Suprapubic skin (tissue), 4 donors: ENCODE measurements at regions not wholly inside any gene's neighbourhood (a gene's known extent, or its start where the extent isn't known, plus 50 kb on each side); places are given as distances from the start of the nearest gene placed in this dataset.

Experiments
- DNase-seq, 2 donors: peaks; one replicate each; pipeline ENCODE4 v3.0.0-alpha.2; 2019; ENCODE audit warnings: low spot score in 2 of 2
- H3K27ac ChIP-seq: fragments of 200-600 bp; sonication (generic); one replicate; pipeline ENCODE4 v1.5.1; 2019
- H3K27me3 ChIP-seq: fragments of 200-600 bp; sonication (generic); one replicate; pipeline ENCODE4 v1.5.1; 2019
- H3K36me3 ChIP-seq: fragments of 200-600 bp; sonication (generic); one replicate; pipeline ENCODE4 v1.5.1; 2019
- H3K4me1 ChIP-seq: fragments of 200-600 bp; sonication (generic); one replicate; pipeline ENCODE4 v1.5.1; 2019
- H3K4me3 ChIP-seq: fragments of 200-600 bp; sonication (generic); one replicate; pipeline ENCODE4 v1.5.1; 2019; ENCODE audit warnings: mild to moderate bottlenecking
- H3K9me3 ChIP-seq: fragments of 200-600 bp; sonication (generic); one replicate; pipeline ENCODE4 v1.5.1; 2019
- EP300 ChIP-seq: sonication (generic); formaldehyde crosslinking; IDR thresholded peaks from one replicate; pipeline ENCODE4 v1.6.1; 2017; ENCODE audit warnings: antibody characterized with exemption
- POLR2A ChIP-seq, 2 donors: fragments of 450-650 bp; IDR thresholded peaks; one replicate each; pipeline ENCODE4 v1.6.1; 2017; ENCODE audit warnings: antibody characterized with exemption in 2 of 2, mild to moderate bottlenecking in 2 of 2, moderate library complexity in 2 of 2
- POLR2AphosphoS5 ChIP-seq, 3 donors: sonication (generic); formaldehyde crosslinking; IDR thresholded peaks; one replicate each; pipeline ENCODE4 v1.6.1; 2017; ENCODE audit warnings: antibody characterized with exemption in 3 of 3
- WGBS: methylation state at CpG from one replicate; pipeline ENCODE4 v1.1.5; 2018; 5-methylcytosine and 5-hydroxymethylcytosine counted together
- TF ChIP-seq, protein P1 (sequence below), 2 donors: fragments of 200-600 bp in 1 of 2; fragments of 450-650 bp in 1 of 2; sonication (generic) in 1 of 2; IDR thresholded peaks; one replicate each; pipeline ENCODE4 v1.5.1; 2016 to 2019; ENCODE audit warnings: antibody characterized with exemption in 2 of 2, mild to moderate bottlenecking in 1 of 2, moderate library complexity in 1 of 2

DNA sequence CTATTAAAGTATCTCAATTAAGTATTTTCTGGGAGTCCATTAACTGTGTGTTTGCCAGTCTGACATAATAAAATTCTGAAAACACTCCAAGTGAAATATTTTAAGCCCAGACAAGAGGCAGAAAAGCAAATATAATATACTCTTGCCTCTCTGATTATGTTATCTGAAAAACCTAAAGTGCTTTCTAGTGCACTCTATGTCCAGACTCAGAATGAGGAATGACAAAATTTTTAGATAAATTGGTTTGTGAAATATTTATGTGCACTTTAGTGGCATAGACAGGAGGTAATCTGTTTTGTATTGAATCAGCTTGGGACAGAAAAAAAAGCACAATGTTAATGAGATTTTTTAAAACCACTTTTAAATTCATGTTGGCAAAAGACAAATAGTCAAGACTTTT is 508.2 kb upstream of the SUCLG2 start:
- Histone ChIP-seq H3K36me3 (no peaks in the 10 kb centered on the region), H3K4me1 (no peaks in the 10 kb centered on the region), H3K9me3 (no peaks in the 10 kb centered on the region), H3K4me3 (no peak overlapping the region), H3K27ac (no peak overlapping the region), H3K27me3 (no peaks in the 10 kb centered on the region)
- DNase-seq: no peak
- TF ChIP-seq POLR2AphosphoS5 (IDR thresholded peaks at IDR 0.05) (no peak), EP300 (no peak), POLR2A (IDR thresholded peaks at IDR 0.05) (no peak)
- TF ChIP-seq, protein P1, sequence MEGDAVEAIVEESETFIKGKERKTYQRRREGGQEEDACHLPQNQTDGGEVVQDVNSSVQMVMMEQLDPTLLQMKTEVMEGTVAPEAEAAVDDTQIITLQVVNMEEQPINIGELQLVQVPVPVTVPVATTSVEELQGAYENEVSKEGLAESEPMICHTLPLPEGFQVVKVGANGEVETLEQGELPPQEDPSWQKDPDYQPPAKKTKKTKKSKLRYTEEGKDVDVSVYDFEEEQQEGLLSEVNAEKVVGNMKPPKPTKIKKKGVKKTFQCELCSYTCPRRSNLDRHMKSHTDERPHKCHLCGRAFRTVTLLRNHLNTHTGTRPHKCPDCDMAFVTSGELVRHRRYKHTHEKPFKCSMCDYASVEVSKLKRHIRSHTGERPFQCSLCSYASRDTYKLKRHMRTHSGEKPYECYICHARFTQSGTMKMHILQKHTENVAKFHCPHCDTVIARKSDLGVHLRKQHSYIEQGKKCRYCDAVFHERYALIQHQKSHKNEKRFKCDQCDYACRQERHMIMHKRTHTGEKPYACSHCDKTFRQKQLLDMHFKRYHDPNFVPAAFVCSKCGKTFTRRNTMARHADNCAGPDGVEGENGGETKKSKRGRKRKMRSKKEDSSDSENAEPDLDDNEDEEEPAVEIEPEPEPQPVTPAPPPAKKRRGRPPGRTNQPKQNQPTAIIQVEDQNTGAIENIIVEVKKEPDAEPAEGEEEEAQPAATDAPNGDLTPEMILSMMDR (IDR thresholded peaks at IDR 0.05): no peak

DNA sequence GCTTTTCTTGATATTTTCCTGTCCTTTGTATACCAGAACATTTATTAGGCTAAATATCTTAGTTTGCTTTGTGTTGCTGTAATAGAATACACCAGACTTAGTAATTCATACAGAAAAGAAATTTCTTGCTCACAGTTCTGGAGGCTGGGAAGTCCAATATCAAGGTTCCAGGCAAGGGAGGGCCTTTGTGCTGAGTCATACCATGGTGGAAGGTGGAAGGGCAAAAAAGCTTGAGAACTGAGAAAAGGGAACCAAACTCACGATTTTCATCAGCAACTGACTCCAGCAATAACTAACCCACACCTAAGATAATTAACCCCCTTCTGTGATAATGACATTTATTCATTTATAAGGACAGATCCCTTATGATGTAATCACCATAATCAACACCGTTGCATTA is 496.9 kb upstream of the SUCLG2 start:
- TF ChIP-seq EP300 (no peak), POLR2AphosphoS5 (IDR thresholded peaks at IDR 0.05) (no peak), POLR2A (IDR thresholded peaks at IDR 0.05) (no peak)
- TF ChIP-seq, protein P1 (IDR thresholded peaks at IDR 0.05): no peak
- WGBS: 78% methylated on average over 2 of the region's 2 CpGs
- no peak overlapping the region for H3K4me3 ChIP-seq
- H3K9me3 ChIP-seq: no peaks in the 10 kb centered on the region
- no peaks in the 10 kb centered on the region for H3K4me1 ChIP-seq
- H3K27ac ChIP-seq: no peak overlapping the region
- no peak for DNase-seq
- H3K27me3 ChIP-seq: no peaks in the 10 kb centered on the region
- H3K36me3 ChIP-seq: no peaks in the 10 kb centered on the region

- Histone ChIP-seq H3K27ac (no peak overlapping the region), H3K36me3 (no peaks in the 10 kb centered on the region), H3K4me3 (no peak overlapping the region), H3K27me3 (no peaks in the 10 kb centered on the region), H3K4me1 (no peaks in the 10 kb centered on the region), H3K9me3 (no peaks in the 10 kb centered on the region)
- no peak for DNase-seq
- no peak for TF ChIP-seq EP300
- no peak for TF ChIP-seq POLR2AphosphoS5 (IDR thresholded peaks at IDR 0.05)
- TF ChIP-seq, protein P1 (IDR thresholded peaks at IDR 0.05): no peak
- TF ChIP-seq POLR2A (IDR thresholded peaks at IDR 0.05): no peak
- WGBS: 50% methylated on average over 5 of the region's 5 CpGs
Measured at GRCh38 chr3:68148447-68148846, 494.0 kb upstream of the SUCLG2 start.

DNA sequence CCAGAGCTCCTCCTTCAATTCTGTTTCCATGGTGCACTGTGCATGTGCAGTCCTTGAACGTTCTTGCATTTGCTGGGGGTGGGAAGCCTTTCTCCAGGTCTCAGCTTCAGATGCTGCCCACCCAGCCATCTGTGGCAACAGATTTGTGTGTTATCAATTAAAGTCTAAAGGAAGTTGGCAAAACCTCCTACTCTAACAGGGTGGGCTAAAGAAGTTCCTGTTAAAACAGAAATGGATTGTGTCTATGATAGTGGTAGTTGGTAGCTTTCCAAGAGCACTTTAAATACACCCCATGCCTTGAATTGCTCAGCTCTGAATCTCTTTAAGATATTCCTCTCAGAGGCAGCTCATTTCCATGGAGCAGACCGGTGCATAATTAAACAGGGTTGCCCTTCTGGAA is 488.0 kb upstream of the SUCLG2 start:
- Histone ChIP-seq H3K9me3 (no peaks in the 10 kb centered on the region), H3K27ac (no peak overlapping the region), H3K4me1 (no peaks in the 10 kb centered on the region), H3K36me3 (no peaks in the 10 kb centered on the region), H3K4me3 (no peak overlapping the region), H3K27me3 (no peaks in the 10 kb centered on the region)
- 35% methylated on average over 2 of the region's 2 CpGs for WGBS
- DNase-seq: no peak
- TF ChIP-seq EP300 (no peak), POLR2AphosphoS5 (IDR thresholded peaks at IDR 0.05) (no peak), POLR2A (IDR thresholded peaks at IDR 0.05) (no peak)
- TF ChIP-seq, protein P1 (IDR thresholded peaks at IDR 0.05): no peak

GRCh38 chr3:68139897-68140296 is 485.5 kb upstream of the SUCLG2 start:
- no peaks in the 10 kb centered on the region for H3K36me3 ChIP-seq
- no peak for DNase-seq
- WGBS: 84% methylated on average over 3 of the region's 3 CpGs
- H3K27ac ChIP-seq: no peak overlapping the region
- TF ChIP-seq, protein P1 (IDR thresholded peaks at IDR 0.05): no peak
- TF ChIP-seq POLR2A (IDR thresholded peaks at IDR 0.05) (no peak), EP300 (no peak), POLR2AphosphoS5 (IDR thresholded peaks at IDR 0.05) (no peak)
- no peaks in the 10 kb centered on the region for H3K9me3 ChIP-seq
- H3K4me1 ChIP-seq: no peaks in the 10 kb centered on the region
- no peaks in the 10 kb centered on the region for H3K27me3 ChIP-seq
- no peak overlapping the region for H3K4me3 ChIP-seq
